Fibroblast of skin of abdomen (primary cell): ENCODE measurements at regions not wholly inside any gene's neighbourhood (a gene's known extent, or its start where the extent isn't known, plus 50 kb on each side); places are given as distances from the start of the nearest gene placed in this dataset.

Experiments
- DNase-seq: peaks from one replicate; pipeline ENCODE4 v3.0.0-alpha.2; 2013

- no peak for DNase-seq
Observed at GRCh38 chr10:128422999-128423398, 296.8 kb upstream of the MKI67 start.

- DNase-seq: no peak
Observed at GRCh38 chr10:128429321-128429720, 303.1 kb upstream of the MKI67 start.

GRCh38 chr10:128429835-128430513, 303.8 kb upstream of the MKI67 start:
- no peak for DNase-seq

- DNase-seq: no peak
Observed at GRCh38 chr10:128431083-128431482, 304.9 kb upstream of the MKI67 start.

GRCh38 chr10:128431506-128431905, 305.3 kb upstream of the MKI67 start:
- no peak for DNase-seq

GRCh38 chr10:128432011-128432410, 305.8 kb upstream of the MKI67 start:
- DNase-seq: no peak

- no peak for DNase-seq
Observed at GRCh38 chr10:128432423-128432822, 306.2 kb upstream of the MKI67 start.

GRCh38 chr10:128435811-128436210, 309.6 kb upstream of the MKI67 start:
- no peak for DNase-seq

- DNase-seq: no peak
Observed at GRCh38 chr10:128437786-128438345, 311.6 kb upstream of the MKI67 start.

GRCh38 chr10:128438417-128439063, 312.3 kb upstream of the MKI67 start:
- DNase-seq: no peak

- DNase-seq: no peak
Observed at GRCh38 chr10:128440513-128441160, 314.4 kb upstream of the MKI67 start.

GRCh38 chr10:128443925-128444518, 317.8 kb upstream of the MKI67 start:
- DNase-seq: no peak

GRCh38 chr10:128448796-128449195, 322.6 kb upstream of the MKI67 start:
- no peak for DNase-seq

- DNase-seq: no peak
Observed at GRCh38 chr10:128451879-128452278, 325.7 kb upstream of the MKI67 start.

- DNase-seq: no peak
Observed at GRCh38 chr10:128456271-128456670, 330.0 kb upstream of the MKI67 start.

- DNase-seq: no peak
Observed at GRCh38 chr10:128457136-128457535, 330.9 kb upstream of the MKI67 start.

GRCh38 chr10:128461991-128462390, 335.8 kb upstream of the MKI67 start:
- no peak for DNase-seq

- DNase-seq: no peak
Observed at GRCh38 chr10:128462844-128463243, 336.6 kb upstream of the MKI67 start.

GRCh38 chr10:128463991-128464760, 338.0 kb upstream of the MKI67 start:
- peak; percentile 33 for DNase-seq

- DNase-seq: no peak
Observed at GRCh38 chr10:128465697-128466096, 339.5 kb upstream of the MKI67 start.

GRCh38 chr10:128466831-128467371, 340.7 kb upstream of the MKI67 start:
- DNase-seq: no peak

GRCh38 chr10:128468462-128468861, 342.2 kb upstream of the MKI67 start:
- DNase-seq: no peak
